Sciatic nerve (tissue), 2 donors: ENCODE measurements at regions not wholly inside any gene's neighbourhood (a gene's known extent, or its start where the extent isn't known, plus 50 kb on each side); places are given as distances from the start of the nearest gene placed in this dataset.

Experiments
- ATAC-seq: fragments of 200-7000 bp; cut with Tn5 transposase; one replicate; pipeline ENCODE4 v1.9.1; 2020; ENCODE audit warnings: mild to moderate bottlenecking, moderate library complexity
- DNase-seq: peaks from one replicate; pipeline ENCODE4 v3.0.0-alpha.2; 2020; ENCODE audit warnings: low spot score
- intact Hi-C: fragments of 100-400 bp; cut with DNase I; formaldehyde crosslinking; loops from one replicate; pipeline ENCODE4 v1.14.2; 2022
- donor health status: DM: no; HTN: no; CAD: no.
- donor health status: DM: no; HTN: no; CAD: no.

- intact Hi-C loops, result no loop called here
- DNase-seq (no peak), ATAC-seq (no peak)
Observed at GRCh38 chr6:168961264-168961656, 292.4 kb downstream of the THBS2 start.

- intact Hi-C loops, result no loop called here
- no peak for DNase-seq
- no peak for ATAC-seq
Observed at GRCh38 chr6:168960551-168961263, 292.9 kb downstream of the THBS2 start.

GRCh38 chr6:168959696-168960095, 293.9 kb downstream of the THBS2 start:
- intact Hi-C loops, result no loop called here
- DNase-seq, result no peak
- no peak for ATAC-seq

- DNase-seq (peak; percentile 84), ATAC-seq (peak; percentile 97)
- intact Hi-C loops, result no loop called here
Observed at GRCh38 chr6:168956884-168957730, 296.5 kb downstream of the THBS2 start.

- DNase-seq (no peak), ATAC-seq (peak; percentile 44)
- intact Hi-C loops, result no loop called here
Observed at GRCh38 chr6:168956141-168956838, 297.4 kb downstream of the THBS2 start.

- intact Hi-C loops, result no loop called here
- ATAC-seq (no peak), DNase-seq (no peak)
Observed at GRCh38 chr6:168953461-168953860, 300.2 kb downstream of the THBS2 start.

GRCh38 chr6:168951217-168951616, 302.4 kb downstream of the THBS2 start:
- intact Hi-C loops, result no loop called here
- ATAC-seq (peak; percentile 47), DNase-seq (no peak)

GRCh38 chr6:168950858-168951214, 302.8 kb downstream of the THBS2 start:
- peak; percentile 74 for ATAC-seq
- intact Hi-C loops, result no loop called here
- no peak for DNase-seq

- no peak for DNase-seq
- intact Hi-C loops, result no loop called here
- peak; percentile 71 for ATAC-seq
Observed at GRCh38 chr6:168949981-168950857, 303.4 kb downstream of the THBS2 start.

- intact Hi-C loops, result no loop called here
- ATAC-seq (no peak), DNase-seq (no peak)
Observed at GRCh38 chr6:168948990-168949531, 304.6 kb downstream of the THBS2 start.

- ATAC-seq (no peak), DNase-seq (no peak)
- intact Hi-C loops, result no loop called here
Observed at GRCh38 chr6:168948002-168948401, 305.6 kb downstream of the THBS2 start.

GRCh38 chr6:168943231-168943905, 310.3 kb downstream of the THBS2 start:
- ATAC-seq (no peak), DNase-seq (no peak)
- intact Hi-C loops, result no loop called here

GRCh38 chr6:168942646-168943045, 311.0 kb downstream of the THBS2 start:
- intact Hi-C loops, result no loop called here
- ATAC-seq (no peak), DNase-seq (no peak)

GRCh38 chr6:168941036-168941435, 312.6 kb downstream of the THBS2 start:
- intact Hi-C loops, result no loop called here
- DNase-seq, result no peak

GRCh38 chr6:168939796-168940195, 313.9 kb downstream of the THBS2 start:
- DNase-seq (no peak), ATAC-seq (no peak)
- intact Hi-C loops, result no loop called here

More at GRCh38 chr6:168941036-168941435, 312.6 kb downstream of the THBS2 start:
- no peak for ATAC-seq

GRCh38 chr6:168939041-168939440, 314.6 kb downstream of the THBS2 start:
- no peak for ATAC-seq
- intact Hi-C loops, result no loop called here
- DNase-seq, result no peak

- intact Hi-C loops, result no loop called here
- ATAC-seq, result no peak
- no peak for DNase-seq
Observed at GRCh38 chr6:168938546-168938945, 315.1 kb downstream of the THBS2 start.

GRCh38 chr6:168937054-168937453, 316.6 kb downstream of the THBS2 start:
- intact Hi-C loops, result no loop called here
- no peak for ATAC-seq
- no peak for DNase-seq
